ENCODE measurements at regions not wholly inside any gene's neighbourhood (a gene's known extent, or its start where the extent isn't known, plus 50 kb on each side); places are given as distances from the start of the nearest gene placed in this dataset.
"Not testable (repeated sequence)": the region's sequence is repeated elsewhere in the genome, so short reads cannot be mapped to it uniquely, and the experiment has no call there.

- intact Hi-C loops (cut with DNase I; ENCODE audit: low total_unique reads): loop anchor here (5.0 kb wide), 1 partner anchor 742 kb away; no protein-coding TSS in a partner anchor
- H3K4me3 ChIP-seq: no peak overlapping the region
Observed at GRCh38 chr12:129994634-129995033, 90.8 kb upstream of the TMEM132D start.

GRCh38 chr12:129997239-129997638 lies 93.4 kb upstream of the TMEM132D start:
- Histone ChIP-seq H3K36me3 (no peaks in the 10 kb centered on the region), H3K4me1 (no peaks in the 10 kb centered on the region), H3K27ac (no peak overlapping the region), H3K27me3 (no peaks in the 10 kb centered on the region), H3K4me3 (no peak overlapping the region), H3K9me3 (no peaks in the 10 kb centered on the region)
- TF ChIP-seq POLR2A (IDR thresholded peaks at IDR 0.05): no peak
- TF ChIP-seq POLR2AphosphoS5 (IDR thresholded peaks at IDR 0.05): no peak
- TF ChIP-seq CTCF (IDR thresholded peaks at IDR 0.05): no peak
- no peak for DNase-seq (ENCODE audit: low spot score in 2 of 2)
- intact Hi-C loops (cut with DNase I; ENCODE audit: low total_unique reads): loop anchor here (5.0 kb wide), 1 partner anchor 745 kb away; no protein-coding TSS in a partner anchor

More at GRCh38 chr12:129994634-129995033, 90.8 kb upstream of the TMEM132D start:
- TF ChIP-seq POLR2A (IDR thresholded peaks at IDR 0.05) (no peak), POLR2AphosphoS5 (IDR thresholded peaks at IDR 0.05) (no peak), CTCF (IDR thresholded peaks at IDR 0.05) (no peak)
- H3K4me1 ChIP-seq: no peaks in the 10 kb centered on the region
- H3K36me3 ChIP-seq: no peaks in the 10 kb centered on the region
- DNase-seq (ENCODE audit: low spot score in 2 of 2): no peak
- no peaks in the 10 kb centered on the region for H3K9me3 ChIP-seq
- H3K27ac ChIP-seq: no peak overlapping the region
- H3K27me3 ChIP-seq: no peaks in the 10 kb centered on the region

- H3K9me3 ChIP-seq; H3K4me3 ChIP-seq; intact Hi-C loops (cut with DNase I; ENCODE audit: low total_unique reads); DNase-seq (ENCODE audit: low spot score in 2 of 2); H3K4me1 ChIP-seq; H3K27ac ChIP-seq; H3K36me3 ChIP-seq: not testable (repeated sequence)
- H3K27me3 ChIP-seq: peaks cover 0 to 18% of the 10 kb centered on the region in 2 donors
Observed at GRCh38 chr12:130004310-130004877, 100.6 kb upstream of the TMEM132D start.

GRCh38 chr12:130007771-130008170 lies 103.9 kb upstream of the TMEM132D start:
- no peaks in the 10 kb centered on the region for H3K36me3 ChIP-seq
- TF ChIP-seq POLR2AphosphoS5 (IDR thresholded peaks at IDR 0.05): no peak
- TF ChIP-seq CTCF (IDR thresholded peaks at IDR 0.05): no peak
- no peak for TF ChIP-seq POLR2A (IDR thresholded peaks at IDR 0.05)
- no peak overlapping the region for H3K27ac ChIP-seq
- DNase-seq (ENCODE audit: low spot score in 2 of 2): no peak
- peaks cover 0 to 25% of the 10 kb centered on the region in 2 donors for H3K27me3 ChIP-seq
- H3K4me3 ChIP-seq: no peak overlapping the region
- intact Hi-C loops (cut with DNase I; ENCODE audit: low total_unique reads): no loop called here
- H3K4me1 ChIP-seq: no peaks in the 10 kb centered on the region
- H3K9me3 ChIP-seq: no peaks in the 10 kb centered on the region

GRCh38 chr12:130008241-130008640 lies 104.4 kb upstream of the TMEM132D start:
- no peaks in the 10 kb centered on the region for H3K36me3 ChIP-seq
- H3K4me1 ChIP-seq: no peaks in the 10 kb centered on the region
- intact Hi-C loops (cut with DNase I; ENCODE audit: low total_unique reads): no loop called here
- no peak overlapping the region for H3K4me3 ChIP-seq
- TF ChIP-seq POLR2AphosphoS5 (IDR thresholded peaks at IDR 0.05) (no peak), POLR2A (IDR thresholded peaks at IDR 0.05) (no peak), CTCF (IDR thresholded peaks at IDR 0.05) (no peak)
- H3K9me3 ChIP-seq: no peaks in the 10 kb centered on the region
- no peak for DNase-seq (ENCODE audit: low spot score in 2 of 2)
- H3K27ac ChIP-seq: no peak overlapping the region
- H3K27me3 ChIP-seq: peaks cover 0 to 23% of the 10 kb centered on the region in 2 donors
